Type B pancreatic cell (in vitro differentiated cells): ENCODE measurements at regions not wholly inside any gene's neighbourhood (a gene's known extent, or its start where the extent isn't known, plus 50 kb on each side); places are given as distances from the start of the nearest gene placed in this dataset.

Experiments
- DNase-seq: peaks from one replicate; pipeline ENCODE4 v3.0.0; 2021; ENCODE audit warnings: mixed read lengths; ENCODE audit not compliant: unreplicated experiment; ENCODE audit errors: extremely low spot score
- H3K27ac Mint-ChIP-seq: 2 replicates; pipeline ENCODE4 v1.8.0; 2021; ENCODE audit warnings: mild to moderate bottlenecking, mixed read lengths
- H3K27me3 Mint-ChIP-seq: 2 replicates; pipeline ENCODE4 v1.8.0; 2021; ENCODE audit warnings: mixed read lengths
- H3K36me3 Mint-ChIP-seq: 2 replicates; pipeline ENCODE4 v1.8.0; 2021; ENCODE audit warnings: mixed read lengths
- H3K4me1 Mint-ChIP-seq: one replicate; pipeline ENCODE4 v1.8.0; 2021; ENCODE audit warnings: mixed read lengths; ENCODE audit not compliant: unreplicated experiment
- H3K4me3 Mint-ChIP-seq: 2 replicates; pipeline ENCODE4 v1.8.0; 2021; ENCODE audit warnings: mild to moderate bottlenecking, mixed read lengths
- H3K9me3 Mint-ChIP-seq: 2 replicates; pipeline ENCODE4 v1.8.0; 2021; ENCODE audit warnings: mixed read lengths
- CTCF ChIP-seq: fragments of 200-600 bp; sonication (generic); conservative IDR thresholded peaks from 2 replicates; pipeline ENCODE4 v1.5.0; 2021; ENCODE audit warnings: antibody characterized with exemption, mild to moderate bottlenecking

GRCh38 chr2:67290451-67291290 lies 106.5 kb upstream of the ETAA1 start:
- Mint-ChIP-seq H3K36me3 (no peaks in the 10 kb centered on the region), H3K27me3 (no peaks in the 10 kb centered on the region), H3K27ac (peak overlapping the region; percentile 91), H3K9me3 (peaks cover 4% of the 10 kb centered on the region), H3K4me3 (peak overlapping the region; percentile 27), H3K4me1 (peaks cover 7% of the 10 kb centered on the region)
- DNase-seq, result no peak
- no peak for TF ChIP-seq CTCF

- Mint-ChIP-seq H3K4me3 (no peak overlapping the region), H3K27me3 (no peaks in the 10 kb centered on the region), H3K9me3 (peaks cover 4% of the 10 kb centered on the region), H3K27ac (no peak overlapping the region), H3K36me3 (no peaks in the 10 kb centered on the region), H3K4me1 (peaks cover 13% of the 10 kb centered on the region)
- DNase-seq, result no peak
- no peak for TF ChIP-seq CTCF
Measured at GRCh38 chr2:67294218-67294617, 102.9 kb upstream of the ETAA1 start.

GRCh38 chr2:67295406-67295805 lies 101.7 kb upstream of the ETAA1 start:
- Mint-ChIP-seq H3K27ac (peak overlapping the region; percentile 49), H3K27me3 (no peaks in the 10 kb centered on the region), H3K9me3 (peaks cover 4% of the 10 kb centered on the region), H3K36me3 (no peaks in the 10 kb centered on the region), H3K4me3 (no peak overlapping the region), H3K4me1 (peaks cover 13% of the 10 kb centered on the region)
- no peak for TF ChIP-seq CTCF
- DNase-seq, result no peak

GRCh38 chr2:67295851-67296250 lies 101.3 kb upstream of the ETAA1 start:
- Mint-ChIP-seq H3K36me3 (no peaks in the 10 kb centered on the region), H3K27me3 (no peaks in the 10 kb centered on the region), H3K9me3 (no peaks in the 10 kb centered on the region), H3K4me1 (peaks cover 8% of the 10 kb centered on the region), H3K4me3 (peak overlapping the region; percentile 13), H3K27ac (peak overlapping the region; percentile 49)
- TF ChIP-seq CTCF, result no peak
- no peak for DNase-seq

GRCh38 chr2:67304300-67304890 lies 92.7 kb upstream of the ETAA1 start:
- no peak for DNase-seq
- H3K4me1 Mint-ChIP-seq, result no peaks in the 10 kb centered on the region
- TF ChIP-seq CTCF, result no peak
- H3K36me3 Mint-ChIP-seq, result peaks cover 3% of the 10 kb centered on the region
- no peaks in the 10 kb centered on the region for H3K27me3 Mint-ChIP-seq
- H3K27ac Mint-ChIP-seq, result no peak overlapping the region
- peaks cover 3% of the 10 kb centered on the region for H3K9me3 Mint-ChIP-seq
- H3K4me3 Mint-ChIP-seq, result no peak overlapping the region
